Hindlimb muscle (tissue), 1 donor: ENCODE measurements at regions not wholly inside any gene's neighbourhood (a gene's known extent, or its start where the extent isn't known, plus 50 kb on each side); places are given as distances from the start of the nearest gene placed in this dataset.

Experiments used
- DNase-seq: peaks from one replicate; pipeline ENCODE4 v3.0.0-alpha.2; 2013

GRCh38 chr15:69747193-69747592 lies 294.6 kb downstream of the RPLP1 start:
- DNase-seq = no peak

GRCh38 chr15:69748131-69748530 lies 295.5 kb downstream of the RPLP1 start:
- DNase-seq = no peak

GRCh38 chr15:69748576-69749185 lies 296.1 kb downstream of the RPLP1 start:
- DNase-seq = no peak

GRCh38 chr15:69749274-69749673 lies 296.7 kb downstream of the RPLP1 start:
- DNase-seq = no peak

- no peak for DNase-seq
Observed at GRCh38 chr15:69749797-69750196, 297.2 kb downstream of the RPLP1 start.

- no peak for DNase-seq
Observed at GRCh38 chr15:69750253-69750652, 297.6 kb downstream of the RPLP1 start.

GRCh38 chr15:69751147-69751546 lies 298.5 kb downstream of the RPLP1 start:
- DNase-seq = no peak

GRCh38 chr15:69751566-69751965 lies 298.9 kb downstream of the RPLP1 start:
- no peak for DNase-seq

- no peak for DNase-seq
Observed at GRCh38 chr15:69753867-69754266, 301.2 kb downstream of the RPLP1 start.

- no peak for DNase-seq
Observed at GRCh38 chr15:69754313-69754712, 301.7 kb downstream of the RPLP1 start.

- DNase-seq = no peak
Observed at GRCh38 chr15:69755551-69756310, 303.1 kb downstream of the RPLP1 start.

- DNase-seq = no peak
Observed at GRCh38 chr15:69756440-69756839, 303.8 kb downstream of the RPLP1 start.

- no peak for DNase-seq
Observed at GRCh38 chr15:69757186-69757585, 304.6 kb downstream of the RPLP1 start.

GRCh38 chr15:69758291-69758771 lies 305.7 kb downstream of the RPLP1 start:
- no peak for DNase-seq

GRCh38 chr15:69758810-69759790 lies 306.5 kb downstream of the RPLP1 start:
- DNase-seq = no peak

- no peak for DNase-seq
Observed at GRCh38 chr15:69760258-69760845, 307.7 kb downstream of the RPLP1 start.

- DNase-seq = no peak
Observed at GRCh38 chr15:69760890-69761568, 308.4 kb downstream of the RPLP1 start.

GRCh38 chr15:69762373-69763148 lies 309.9 kb downstream of the RPLP1 start:
- no peak for DNase-seq

- no peak for DNase-seq
Observed at GRCh38 chr15:69763831-69764230, 311.2 kb downstream of the RPLP1 start.

- DNase-seq = no peak
Observed at GRCh38 chr15:69766156-69766555, 313.5 kb downstream of the RPLP1 start.

GRCh38 chr15:69767191-69767590 lies 314.6 kb downstream of the RPLP1 start:
- DNase-seq = no peak
